ENCODE measurements at regions not wholly inside any gene's neighbourhood (a gene's known extent, or its start where the extent isn't known, plus 50 kb on each side); places are given as distances from the start of the nearest gene placed in this dataset.

- Histone ChIP-seq H3K36me3 (no peaks in the 10 kb centered on the region), H3K27ac (no peak overlapping the region), H3K27me3 (no peaks in the 10 kb centered on the region), H3K4me3 (no peak overlapping the region), H3K9me3 (no peaks in the 10 kb centered on the region), H3K4me1 (no peaks in the 10 kb centered on the region)
- DNase-seq (ENCODE audit: low spot score in 2 of 2) = no peak
- intact Hi-C loops (cut with DNase I) = no loop called here
- no peak for TF ChIP-seq CTCF (IDR thresholded peaks at IDR 0.05)
These were observed 329.1 kb downstream of the SLITRK5 start for GRCh38 chr13:88000239-88000638.

- Histone ChIP-seq H3K27me3 (no peaks in the 10 kb centered on the region), H3K4me1 (no peaks in the 10 kb centered on the region), H3K9me3 (no peaks in the 10 kb centered on the region), H3K4me3 (no peak overlapping the region), H3K27ac (no peak overlapping the region), H3K36me3 (no peaks in the 10 kb centered on the region)
- intact Hi-C loops (cut with DNase I) = no loop called here
- DNase-seq (ENCODE audit: low spot score in 2 of 2) = no peak
- TF ChIP-seq CTCF (IDR thresholded peaks at IDR 0.05) = no peak
These were observed 329.6 kb downstream of the SLITRK5 start for GRCh38 chr13:88000787-88001186.

- no peak for TF ChIP-seq CTCF (IDR thresholded peaks at IDR 0.05)
- H3K4me3 ChIP-seq = no peak overlapping the region
- H3K27ac ChIP-seq = no peak overlapping the region
- intact Hi-C loops (cut with DNase I) = no loop called here
- no peaks in the 10 kb centered on the region for H3K36me3 ChIP-seq
- DNase-seq (ENCODE audit: low spot score in 2 of 2) = no peak
- H3K27me3 ChIP-seq = no peaks in the 10 kb centered on the region
- H3K4me1 ChIP-seq = no peaks in the 10 kb centered on the region
- H3K9me3 ChIP-seq = no peaks in the 10 kb centered on the region
These were observed 334.0 kb downstream of the SLITRK5 start for GRCh38 chr13:88005188-88005587.

- Histone ChIP-seq H3K36me3 (no peaks in the 10 kb centered on the region), H3K27me3 (no peaks in the 10 kb centered on the region), H3K4me3 (no peak overlapping the region), H3K9me3 (no peaks in the 10 kb centered on the region), H3K4me1 (no peaks in the 10 kb centered on the region), H3K27ac (no peak overlapping the region)
- DNase-seq (ENCODE audit: low spot score in 2 of 2) = no peak
- TF ChIP-seq CTCF (IDR thresholded peaks at IDR 0.05) = no peak
- intact Hi-C loops (cut with DNase I) = no loop called here
These were observed 343.4 kb downstream of the SLITRK5 start for GRCh38 chr13:88014527-88014926.

GRCh38 chr13:88022431-88023208 is 351.4 kb downstream of the SLITRK5 start:
- H3K27me3 ChIP-seq = no peaks in the 10 kb centered on the region
- no peak for TF ChIP-seq CTCF (IDR thresholded peaks at IDR 0.05)
- H3K9me3 ChIP-seq = no peaks in the 10 kb centered on the region
- no peak overlapping the region for H3K4me3 ChIP-seq
- intact Hi-C loops (cut with DNase I) = no loop called here
- H3K36me3 ChIP-seq = no peaks in the 10 kb centered on the region
- no peaks in the 10 kb centered on the region for H3K4me1 ChIP-seq
- no peak for DNase-seq (ENCODE audit: low spot score in 2 of 2)
- no peak overlapping the region for H3K27ac ChIP-seq

GRCh38 chr13:88026241-88026640 is 355.1 kb downstream of the SLITRK5 start:
- DNase-seq (ENCODE audit: low spot score in 2 of 2) = no peak
- intact Hi-C loops (cut with DNase I) = no loop called here
- Histone ChIP-seq H3K36me3 (no peaks in the 10 kb centered on the region), H3K4me3 (no peak overlapping the region), H3K27ac (no peak overlapping the region), H3K4me1 (no peaks in the 10 kb centered on the region), H3K27me3 (no peaks in the 10 kb centered on the region), H3K9me3 (no peaks in the 10 kb centered on the region)
- no peak for TF ChIP-seq CTCF (IDR thresholded peaks at IDR 0.05)
